OCI-LY7 (cell line): ENCODE measurements at regions not wholly inside any gene's neighbourhood (a gene's known extent, or its start where the extent isn't known, plus 50 kb on each side); places are given as distances from the start of the nearest gene placed in this dataset.

Experiments used
- BruUV-seq: library from RNA; stranded (reverse); fragments of 400-500 nt; replicated peaks from 2 replicates; lab custom pipeline; 2021; lab: Mats Ljungman, UMichigan
- CTCF ChIA-PET: fragments of 300-600 bp; sonication (Branson Sonifier 250); formaldehyde crosslinking; loops from one replicate; lab custom pipeline; 2022; ENCODE audit warnings: antibody characterized with exemption; ENCODE audit not compliant: unreplicated experiment; lab: Charles Lee
- POLR2A ChIA-PET: fragments of 300-600 bp; sonication (Branson Sonifier 250); formaldehyde crosslinking; loops from one replicate; lab custom pipeline; 2022; ENCODE audit warnings: antibody characterized with exemption; lab: Charles Lee
- DNase-seq: peaks from one replicate; pipeline ENCODE4 v3.0.0-alpha.2; 2015; ENCODE audit warnings: low spot score
- H2AFZ ChIP-seq: fragments of 200-600 bp; sonication (generic), shearing (Covaris generic); 2 replicates; pipeline ENCODE4 v1.6.1; 2014; ENCODE audit warnings: mild to moderate bottlenecking, antibody characterized with exemption, low read length, moderate library complexity
- H3K27ac ChIP-seq: fragments of 200-600 bp; sonication (generic); 2 replicates; pipeline ENCODE4 v1.5.1; 2014; ENCODE audit warnings: mixed run types, low read depth, mild to moderate bottlenecking, moderate library complexity, low read length, inconsistent platforms; ENCODE audit not compliant: poor library complexity, severe bottlenecking
- H3K36me3 ChIP-seq: fragments of 200-600 bp; sonication (generic); 2 replicates; pipeline ENCODE4 v1.6.1; 2014; ENCODE audit warnings: mild to moderate bottlenecking, antibody characterized with exemption, low read length, moderate library complexity, mixed read lengths; ENCODE audit not compliant: insufficient read depth
- H3K4me1 ChIP-seq: fragments of 200-600 bp; sonication (generic); 2 replicates; pipeline ENCODE4 v1.5.1; 2014; ENCODE audit warnings: mild to moderate bottlenecking, low read length; ENCODE audit not compliant: insufficient read depth, poor library complexity, severe bottlenecking
- H3K4me2 ChIP-seq: fragments of 200-600 bp; sonication (generic); 2 replicates; pipeline ENCODE4 v1.6.1; 2014; ENCODE audit warnings: mild to moderate bottlenecking, low read length
- H3K4me3 ChIP-seq: fragments of 200-600 bp; sonication (generic); 2 replicates; pipeline ENCODE4 v1.5.1; 2014; ENCODE audit warnings: mild to moderate bottlenecking, low read depth, low read length; ENCODE audit not compliant: poor library complexity, severe bottlenecking
- H3K79me2 ChIP-seq: fragments of 200-600 bp; sonication (generic); 2 replicates; pipeline ENCODE4 v1.6.1; 2016; ENCODE audit warnings: low read depth, mild to moderate bottlenecking, low read length, moderate library complexity, mixed read lengths; ENCODE audit not compliant: insufficient read depth
- H3K9me2 ChIP-seq: fragments of 200-600 bp; sonication (generic); 2 replicates; pipeline ENCODE4 v1.6.1; 2016; ENCODE audit warnings: mild to moderate bottlenecking, low read length, mixed read lengths; ENCODE audit not compliant: insufficient read depth
- H3K9me3 ChIP-seq: fragments of 200-600 bp; sonication (generic); 2 replicates; pipeline ENCODE4 v1.6.1; 2014; ENCODE audit warnings: mild to moderate bottlenecking, mixed run types, low read length, mixed read lengths
- H4K20me1 ChIP-seq: fragments of 200-600 bp; sonication (generic); 2 replicates; pipeline ENCODE4 v1.6.1; 2014; ENCODE audit warnings: mild to moderate bottlenecking, antibody characterized with exemption, low read length, moderate library complexity, mixed read lengths; ENCODE audit not compliant: insufficient read depth
- CTCF ChIP-seq: fragments of 200-600 bp; sonication (generic); conservative IDR thresholded peaks from 2 replicates; pipeline ENCODE4 v1.5.1; 2014; ENCODE audit warnings: mild to moderate bottlenecking, antibody characterized with exemption, low read length, moderate library complexity, mixed read lengths
- EZH2phosphoT487 ChIP-seq: fragments of 200-600 bp; sonication (generic); IDR thresholded peaks from 2 replicates; pipeline ENCODE4 v1.6.1; 2018; ENCODE audit warnings: low read depth, borderline replicate concordance, mild to moderate bottlenecking, mixed run types, antibody characterized with exemption, low read length, moderate library complexity, mixed read lengths
- intact Hi-C: fragments of 100-400 bp; cut with micrococcal nuclease; formaldehyde crosslinking; loops from one replicate; pipeline ENCODE4 v1.10.0; 2022; ENCODE audit not compliant: unreplicated experiment

- Histone ChIP-seq H3K79me2 (no peaks in the 10 kb centered on the region), H4K20me1 (no peaks in the 10 kb centered on the region), H3K4me2 (no peak overlapping the region), H3K4me1 (no peaks in the 10 kb centered on the region), H3K9me3 (no peaks in the 10 kb centered on the region), H3K27ac (no peak overlapping the region), H3K36me3 (no peaks in the 10 kb centered on the region), H2AFZ (no peak overlapping the region), H3K4me3 (no peak overlapping the region), H3K9me2 (no peaks in the 10 kb centered on the region)
- POLR2A ChIA-PET: no interaction called here
- DNase-seq: no peak
- intact Hi-C loops: no loop called here
- TF ChIP-seq EZH2phosphoT487: no peak
- no peak for TF ChIP-seq CTCF
- BruUV-seq: no TSS peak
- CTCF ChIA-PET: no interaction called here
These were observed 765.6 kb downstream of the PLOD2 start for GRCh38 chr3:145395421-145395820.

DNA sequence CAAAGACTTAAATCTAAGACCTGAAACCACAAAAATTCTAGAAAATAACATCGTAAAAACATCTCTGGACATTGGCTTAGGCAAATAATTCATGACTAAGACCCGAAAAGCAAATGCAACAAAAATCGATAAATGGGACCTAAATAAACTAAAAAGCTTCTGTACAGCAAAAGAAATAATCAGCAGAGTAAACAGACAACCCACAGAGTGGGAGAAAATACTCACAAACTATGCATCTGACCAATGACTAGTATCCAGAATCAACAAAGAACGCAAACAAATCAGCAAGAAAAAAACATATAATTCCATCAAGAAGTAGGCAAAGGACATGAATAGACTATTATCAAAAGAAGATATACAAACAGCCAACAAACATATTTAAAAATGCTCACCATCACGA lies 749.4 kb downstream of the PLOD2 start:
- H3K4me3 ChIP-seq: no peak overlapping the region
- TF ChIP-seq CTCF (no peak), EZH2phosphoT487 (no peak)
- POLR2A ChIA-PET: interaction anchor here (1.2 kb wide), 1 partner anchor 462 kb away, joined by 5 read pairs; no protein-coding TSS in a partner anchor
- no peaks in the 10 kb centered on the region for H3K9me3 ChIP-seq
- no peaks in the 10 kb centered on the region for H3K79me2 ChIP-seq
- H3K36me3 ChIP-seq: no peaks in the 10 kb centered on the region
- CTCF ChIA-PET: no interaction called here
- DNase-seq: no peak
- H3K9me2 ChIP-seq: no peaks in the 10 kb centered on the region
- intact Hi-C loops: no loop called here
- H3K4me2 ChIP-seq: no peak overlapping the region
- no peaks in the 10 kb centered on the region for H4K20me1 ChIP-seq
- no peak overlapping the region for H3K27ac ChIP-seq
- BruUV-seq: no TSS peak
- no peak overlapping the region for H2AFZ ChIP-seq
- H3K4me1 ChIP-seq: no peaks in the 10 kb centered on the region

DNA sequence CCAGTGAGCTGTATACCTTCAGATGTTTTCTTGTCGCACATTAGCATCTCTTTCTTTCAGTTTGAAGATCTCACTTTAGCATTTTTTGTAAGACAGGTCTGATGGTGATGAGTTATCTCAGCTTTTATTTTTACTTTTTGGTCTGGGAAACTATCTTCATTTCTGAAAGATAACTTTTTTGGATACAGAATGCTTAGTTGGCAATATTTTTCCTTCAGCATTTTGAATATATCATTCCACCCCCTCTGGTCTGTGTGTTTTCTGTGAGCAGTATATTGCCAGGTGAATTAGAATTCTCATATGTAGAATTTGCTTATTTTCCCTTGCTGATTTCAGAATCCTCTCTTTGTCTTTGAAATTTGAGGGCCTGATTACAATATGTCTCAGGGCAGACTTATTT lies 743.3 kb downstream of the PLOD2 start:
- no TSS peak for BruUV-seq
- Histone ChIP-seq H3K4me3 (no peak overlapping the region), H4K20me1 (no peaks in the 10 kb centered on the region), H2AFZ (no peak overlapping the region), H3K79me2 (no peaks in the 10 kb centered on the region), H3K9me2 (no peaks in the 10 kb centered on the region), H3K36me3 (no peaks in the 10 kb centered on the region), H3K4me2 (no peak overlapping the region), H3K9me3 (no peaks in the 10 kb centered on the region), H3K4me1 (no peaks in the 10 kb centered on the region), H3K27ac (no peak overlapping the region)
- intact Hi-C loops: no loop called here
- CTCF ChIA-PET: no interaction called here
- no peak for DNase-seq
- TF ChIP-seq EZH2phosphoT487 (no peak), CTCF (no peak)
- POLR2A ChIA-PET: no interaction called here
